Left cardiac atrium (tissue), 4 donors: ENCODE measurements at regions not wholly inside any gene's neighbourhood (a gene's known extent, or its start where the extent isn't known, plus 50 kb on each side); places are given as distances from the start of the nearest gene placed in this dataset.
"Not testable (repeated sequence)": the region's sequence is repeated elsewhere in the genome, so short reads cannot be mapped to it uniquely, and the experiment has no call there.

Experiments used
- ATAC-seq, 2 donors: fragments of 200-7000 bp; cut with Tn5 transposase; one replicate each; pipeline ENCODE4 v1.9.1; 2020; ENCODE audit warnings: mild to moderate bottlenecking in 2 of 2, moderate library complexity in 2 of 2
- DNase-seq: peaks from one replicate; pipeline ENCODE4 v3.0.0-alpha.2; 2020
- intact Hi-C, 2 donors: fragments of 100-400 bp; cut with DNase I; formaldehyde crosslinking; loops; one replicate each; pipeline versions ENCODE4 v1.14.1 to v1.15.1; 2022 to 2023
- donor health status: DM: no; HTN: yes; CAD: no.
- donor health status: DM: no; HTN: yes; CAD: no; lungs with severe emphysema.
- donor health status: DM: yes; HTN: yes; CAD: no.
- donor health status: Dilated cardiomyopathy.

GRCh38 chr2:109690457-109690821 lies 76.3 kb downstream of the SOWAHC start:
- intact Hi-C loops = no loop called here
- peak in 1 of 2 donors; percentile 4 for ATAC-seq
- DNase-seq = no peak

GRCh38 chr2:109690822-109691541 lies 76.8 kb downstream of the SOWAHC start:
- DNase-seq (peak; percentile 40), ATAC-seq (peak; percentile 67 to 86)
- intact Hi-C loops = no loop called here

DNA sequence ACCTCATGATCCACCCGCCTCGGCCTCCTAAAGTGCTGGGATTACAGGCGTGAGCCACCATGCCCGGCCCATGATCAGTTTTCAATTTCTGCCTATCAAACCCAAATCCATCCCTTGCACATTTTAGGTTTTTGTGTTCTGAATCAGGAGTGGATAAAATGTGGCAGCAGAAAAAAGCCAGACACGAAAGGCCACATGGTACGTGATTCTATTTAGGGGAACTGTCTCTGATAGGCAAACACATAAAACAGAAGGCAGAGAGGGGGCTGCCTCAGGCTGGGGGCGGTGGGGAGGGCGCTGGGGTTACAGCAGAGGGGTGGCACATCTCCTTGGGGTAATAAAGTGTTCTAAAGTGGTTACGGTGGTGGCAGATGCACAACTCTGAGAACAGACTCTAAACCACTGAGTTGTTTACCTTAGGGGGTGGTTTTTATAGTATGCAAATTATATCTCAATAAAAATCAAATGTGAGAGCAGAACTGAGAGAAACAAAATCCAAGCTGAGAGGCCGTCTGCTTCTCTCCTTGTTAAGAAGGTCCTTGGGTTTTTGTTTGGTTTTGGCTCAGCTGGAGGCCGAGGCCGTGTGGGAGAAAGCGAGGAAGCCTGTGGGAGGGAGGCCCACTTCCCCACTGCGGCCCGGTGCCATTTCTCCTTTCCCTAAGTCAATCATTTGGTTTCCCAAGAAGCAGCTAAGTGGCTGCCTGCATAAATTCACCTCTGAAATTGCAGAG lies 78.0 kb downstream of the SOWAHC start:
- DNase-seq (no peak), ATAC-seq (no peak)
- intact Hi-C loops = no loop called here

- DNase-seq, intact Hi-C loops, ATAC-seq: not testable (repeated sequence)
These were observed 78.7 kb downstream of the SOWAHC start for GRCh38 chr2:109692831-109693230.

- DNase-seq, ATAC-seq, intact Hi-C loops: not testable (repeated sequence)
These were observed 79.1 kb downstream of the SOWAHC start for GRCh38 chr2:109693292-109693691.

DNA sequence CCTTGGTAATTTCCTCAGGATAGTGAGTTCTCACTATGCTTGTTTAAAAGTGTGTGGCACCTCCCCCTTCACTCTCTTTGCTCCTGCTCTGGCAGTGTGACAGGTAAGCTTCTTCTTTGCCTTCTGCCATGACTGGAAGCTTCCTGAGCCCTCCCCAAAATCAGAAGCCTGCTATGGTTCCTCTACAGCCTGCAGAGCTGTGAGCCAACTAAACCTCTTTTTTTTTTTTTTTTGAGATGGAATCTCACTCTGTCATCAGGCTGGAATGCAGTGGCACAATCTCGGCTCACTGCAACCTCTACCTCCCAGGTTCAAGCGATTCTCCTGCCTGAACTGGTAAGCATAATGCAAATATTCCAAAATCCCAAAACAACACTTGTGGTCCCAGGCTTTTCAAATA lies 80.0 kb downstream of the SOWAHC start:
- intact Hi-C loops = no loop called here
- ATAC-seq = peak in 1 of 2 donors; percentile 39
- DNase-seq = no peak

GRCh38 chr2:109695290-109695689 lies 81.1 kb downstream of the SOWAHC start:
- ATAC-seq (no peak), DNase-seq (no peak)
- intact Hi-C loops = no loop called here

DNA sequence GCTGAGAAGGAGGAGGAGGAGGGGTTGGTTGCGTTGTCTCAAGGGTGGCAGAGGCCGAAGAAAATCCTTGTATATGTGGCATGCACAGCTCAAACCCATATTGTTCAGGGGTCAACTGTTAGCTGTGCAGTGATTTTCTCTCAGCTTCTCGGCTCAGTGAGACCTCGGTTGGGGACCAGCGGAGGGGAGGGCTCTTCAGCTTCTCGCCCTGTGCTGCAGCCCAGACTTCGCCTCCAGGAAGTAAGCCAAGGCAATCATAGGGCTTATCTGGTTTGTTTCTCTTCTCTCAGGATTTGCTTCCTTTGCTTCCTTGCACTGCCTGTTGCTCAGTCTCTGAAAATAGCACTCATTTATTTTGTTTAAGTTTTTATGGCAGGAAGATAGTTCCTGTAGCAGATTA lies 85.5 kb downstream of the SOWAHC start:
- ATAC-seq (peak; percentile 77 to 82), DNase-seq (no peak)
- intact Hi-C loops = no loop called here

GRCh38 chr2:109700680-109701274 lies 86.6 kb downstream of the SOWAHC start:
- DNase-seq = no peak
- no peak for ATAC-seq
- intact Hi-C loops = no loop called here

DNA sequence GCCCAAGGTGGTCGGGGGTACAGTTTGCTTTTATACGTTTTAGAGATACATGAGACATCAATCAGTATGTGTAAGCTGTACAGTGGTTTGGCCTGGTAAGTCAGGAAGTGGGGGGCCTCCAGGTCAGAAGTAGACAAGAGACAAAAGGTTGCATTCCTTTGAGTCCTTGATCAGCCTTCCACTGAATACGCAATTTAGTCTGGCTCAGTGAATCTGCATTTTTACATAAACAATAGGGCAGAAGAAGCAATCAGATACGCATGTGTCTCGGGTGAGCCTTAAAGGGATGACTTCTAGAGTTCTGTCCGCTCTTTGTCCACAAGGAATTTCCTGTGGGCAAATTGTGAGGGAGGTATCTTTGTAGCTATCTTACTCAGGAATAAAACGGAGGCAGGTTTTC lies 87.2 kb downstream of the SOWAHC start:
- no peak for ATAC-seq
- intact Hi-C loops = no loop called here

GRCh38 chr2:109702250-109702985 lies 88.3 kb downstream of the SOWAHC start:
- intact Hi-C loops = no loop called here
- no peak for DNase-seq
- ATAC-seq = peak; percentile 56 to 86

More for the DNA sequence above, 87.2 kb downstream of the SOWAHC start:
- no peak for DNase-seq

- ATAC-seq = no peak
- intact Hi-C loops = no loop called here
- no peak for DNase-seq
These were observed 88.9 kb downstream of the SOWAHC start for GRCh38 chr2:109703077-109703476.

GRCh38 chr2:109703798-109704197 lies 89.6 kb downstream of the SOWAHC start:
- DNase-seq (no peak), ATAC-seq (no peak)
- intact Hi-C loops = no loop called here

- ATAC-seq = no peak
- intact Hi-C loops = no loop called here
- DNase-seq = no peak
These were observed 86.6 kb upstream of the RGPD5 start for GRCh38 chr2:109707281-109708147.

DNA sequence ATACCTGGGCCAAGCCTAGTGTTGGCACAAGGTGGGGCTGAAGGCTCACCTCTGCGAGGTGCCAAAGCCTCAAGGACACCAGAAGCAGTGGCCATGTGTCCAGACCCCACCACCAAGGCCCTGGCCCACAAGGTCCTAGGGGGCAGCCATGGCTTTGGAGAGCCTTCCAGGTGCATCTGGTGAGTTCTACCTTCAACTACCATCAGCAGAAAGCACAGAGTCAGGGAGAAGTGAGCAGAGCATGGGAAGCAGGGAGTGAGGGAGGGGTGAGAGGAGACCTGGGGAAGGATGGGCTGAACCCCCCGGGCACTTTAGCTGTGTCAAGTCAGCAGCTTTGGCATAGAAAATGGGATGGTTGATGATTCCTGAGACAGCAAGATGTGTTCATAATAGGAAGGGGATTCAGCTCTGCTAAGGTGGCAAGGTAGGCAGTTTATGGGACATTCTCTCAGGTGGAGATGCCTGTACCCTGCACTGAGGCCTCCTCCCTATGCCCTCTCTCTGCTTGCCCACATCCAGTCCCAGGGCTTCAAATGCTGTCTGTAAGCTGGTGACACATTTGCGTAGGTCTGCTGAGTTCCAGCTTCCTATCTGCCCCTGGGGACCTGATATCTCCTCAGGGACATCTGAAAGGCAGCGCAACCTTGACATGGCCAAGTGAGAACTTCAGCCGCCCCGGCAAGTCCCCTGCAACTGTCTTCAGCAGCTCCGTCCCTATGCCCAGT lies 83.4 kb upstream of the RGPD5 start:
- intact Hi-C loops = no loop called here
- DNase-seq (no peak), ATAC-seq (no peak)

DNA sequence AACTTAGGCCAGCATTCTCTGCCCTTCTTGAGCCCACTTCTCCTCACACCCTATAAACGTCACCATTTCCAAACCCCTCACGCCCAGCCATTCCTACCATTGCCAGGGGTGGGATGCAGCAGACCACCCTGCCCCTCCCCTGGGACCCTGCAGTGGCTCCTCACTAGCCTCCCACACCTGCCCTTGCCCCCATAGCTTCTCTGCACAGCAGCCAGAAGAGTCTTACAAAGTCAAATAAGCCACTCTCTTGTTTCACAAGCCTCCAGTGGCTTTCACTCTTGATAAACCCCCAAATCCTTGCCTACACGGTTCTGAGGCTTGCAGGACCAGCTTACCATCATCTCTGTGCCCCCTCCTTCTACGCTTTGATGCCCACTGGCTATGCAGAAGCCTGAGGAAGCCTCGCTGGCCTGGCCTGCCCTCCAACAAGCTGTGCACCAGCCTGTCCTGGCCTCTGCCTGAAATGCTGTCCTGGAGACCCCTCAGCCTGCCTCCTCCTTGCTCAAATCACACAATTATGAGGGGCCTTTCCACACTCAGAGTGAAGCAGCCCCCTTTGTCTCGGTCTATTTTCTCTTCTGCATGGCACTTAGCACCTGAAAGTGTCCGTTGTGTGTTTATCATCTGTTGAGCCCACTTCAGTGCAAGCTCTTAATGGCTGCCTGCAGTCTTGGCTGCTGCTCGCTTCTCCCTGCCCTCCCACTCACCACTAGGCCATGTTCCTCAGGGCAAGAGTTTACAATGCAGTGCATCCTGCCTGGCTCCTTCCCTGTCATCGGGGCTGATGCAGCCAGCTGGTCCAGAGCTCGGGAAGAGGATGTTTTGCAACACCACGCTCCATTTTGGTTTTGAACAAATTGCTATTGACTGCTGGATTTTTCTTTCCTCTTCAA lies 82.6 kb upstream of the RGPD5 start:
- DNase-seq (no peak), ATAC-seq (peak in 1 of 2 donors; percentile 36)
- intact Hi-C loops = no loop called here

- no peak for ATAC-seq
- intact Hi-C loops = no loop called here
- DNase-seq = no peak
These were observed 82.0 kb upstream of the RGPD5 start for GRCh38 chr2:109712123-109712449.
